Activated B cell treated with CpG ODN at 0.5 μM for 24 hours (primary cell): ENCODE measurements at regions not wholly inside any gene's neighbourhood (a gene's known extent, or its start where the extent isn't known, plus 50 kb on each side); places are given as distances from the start of the nearest gene placed in this dataset.

Experiments
- ATAC-seq: fragments of 200-7000 bp; cut with Tn5 transposase; one replicate; pipeline ENCODE4 v1.10.0; 2021; ENCODE audit warnings: low read depth, mild to moderate bottlenecking, moderate library complexity
- CTCF ChIA-PET: fragments of 350-600 bp; sonication (Branson Sonifier 250); formaldehyde crosslinking; loops from one replicate; lab custom pipeline; 2021; ENCODE audit warnings: antibody characterized with exemption; lab: Charles Lee
- POLR2A ChIA-PET: fragments of 350-600 bp; sonication (Branson Sonifier 250); formaldehyde crosslinking; loops from one replicate; lab custom pipeline; 2021; ENCODE audit warnings: antibody characterized with exemption; lab: Charles Lee
- DNase-seq: peaks from one replicate; pipeline ENCODE4 v3.0.0; 2022
- H3K27ac Mint-ChIP-seq: one replicate; pipeline ENCODE4 v1.8.0; 2020; ENCODE audit warnings: mixed read lengths
- H3K27me3 Mint-ChIP-seq: one replicate; pipeline ENCODE4 v1.8.0; 2021; ENCODE audit warnings: mixed read lengths
- H3K36me3 Mint-ChIP-seq: one replicate; pipeline ENCODE4 v1.8.0; 2021; ENCODE audit warnings: low read depth, mixed read lengths
- H3K4me1 Mint-ChIP-seq: one replicate; pipeline ENCODE4 v1.8.0; 2021; ENCODE audit warnings: mixed read lengths
- H3K4me3 Mint-ChIP-seq: one replicate; pipeline ENCODE4 v1.8.0; 2020; ENCODE audit warnings: mild to moderate bottlenecking, mixed read lengths
- H3K9me3 Mint-ChIP-seq: one replicate; pipeline ENCODE4 v1.8.0; 2020; ENCODE audit warnings: mixed read lengths
- intact Hi-C: fragments of 100-400 bp; cut with micrococcal nuclease; formaldehyde crosslinking; loops from one replicate; pipeline ENCODE4 v1.15.1; 2024
- TF ChIP-seq, protein P1 (sequence below): fragments of 200-600 bp; IDR thresholded peaks from one replicate; pipeline ENCODE4 v1.8.0; 2022; ENCODE audit warnings: antibody characterized with exemption, mild to moderate bottlenecking

DNA sequence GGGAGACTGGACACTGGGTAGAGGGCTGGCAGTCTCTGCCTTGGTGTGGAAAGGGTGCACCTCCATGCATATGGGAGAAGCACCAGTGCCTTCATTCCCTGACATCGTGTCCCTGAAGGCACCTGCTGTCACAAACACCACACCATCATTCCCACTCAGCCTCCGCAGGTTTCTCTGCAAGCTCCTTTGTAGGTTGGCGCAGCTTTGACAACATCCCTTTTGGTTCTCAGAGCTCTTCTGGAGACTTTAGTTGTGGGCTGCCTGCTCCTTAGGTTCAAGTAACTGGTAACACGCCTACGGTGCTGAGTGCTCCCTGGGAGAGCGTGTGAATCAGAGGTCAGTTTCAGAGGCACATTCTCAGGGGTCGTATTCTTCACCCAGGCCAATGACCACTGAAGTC is 50.2 kb upstream of the TULP4 start:
- H3K9me3 Mint-ChIP-seq, result no peaks in the 10 kb centered on the region
- H3K27me3 Mint-ChIP-seq, result no peaks in the 10 kb centered on the region
- TF ChIP-seq, protein P1, sequence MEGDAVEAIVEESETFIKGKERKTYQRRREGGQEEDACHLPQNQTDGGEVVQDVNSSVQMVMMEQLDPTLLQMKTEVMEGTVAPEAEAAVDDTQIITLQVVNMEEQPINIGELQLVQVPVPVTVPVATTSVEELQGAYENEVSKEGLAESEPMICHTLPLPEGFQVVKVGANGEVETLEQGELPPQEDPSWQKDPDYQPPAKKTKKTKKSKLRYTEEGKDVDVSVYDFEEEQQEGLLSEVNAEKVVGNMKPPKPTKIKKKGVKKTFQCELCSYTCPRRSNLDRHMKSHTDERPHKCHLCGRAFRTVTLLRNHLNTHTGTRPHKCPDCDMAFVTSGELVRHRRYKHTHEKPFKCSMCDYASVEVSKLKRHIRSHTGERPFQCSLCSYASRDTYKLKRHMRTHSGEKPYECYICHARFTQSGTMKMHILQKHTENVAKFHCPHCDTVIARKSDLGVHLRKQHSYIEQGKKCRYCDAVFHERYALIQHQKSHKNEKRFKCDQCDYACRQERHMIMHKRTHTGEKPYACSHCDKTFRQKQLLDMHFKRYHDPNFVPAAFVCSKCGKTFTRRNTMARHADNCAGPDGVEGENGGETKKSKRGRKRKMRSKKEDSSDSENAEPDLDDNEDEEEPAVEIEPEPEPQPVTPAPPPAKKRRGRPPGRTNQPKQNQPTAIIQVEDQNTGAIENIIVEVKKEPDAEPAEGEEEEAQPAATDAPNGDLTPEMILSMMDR, result no peak
- DNase-seq (no peak), ATAC-seq (no peak)
- CTCF ChIA-PET, result no interaction called here
- intact Hi-C loops, result no loop called here
- POLR2A ChIA-PET, result no interaction called here
- H3K4me1 Mint-ChIP-seq, result peaks cover 22% of the 10 kb centered on the region
- peaks cover 16% of the 10 kb centered on the region for H3K36me3 Mint-ChIP-seq
- no peak overlapping the region for H3K4me3 Mint-ChIP-seq
- H3K27ac Mint-ChIP-seq, result no peak overlapping the region
